SK-N-MC (cell line): ENCODE measurements at regions not wholly inside any gene's neighbourhood (a gene's known extent, or its start where the extent isn't known, plus 50 kb on each side); places are given as distances from the start of the nearest gene placed in this dataset.

ENCODE experiments used
- EZH2 ChIP-seq: fragments of 200-600 bp; sonication (generic); IDR thresholded peaks from one replicate; pipeline ENCODE4 v1.6.1; 2017; ENCODE audit warnings: antibody characterized with exemption
- FOXP2 ChIP-seq: optimal IDR thresholded peaks from 2 replicates; pipeline ENCODE3; 2011; ENCODE audit warnings: mild to moderate bottlenecking, moderate library complexity; ENCODE audit not compliant: insufficient read depth; ENCODE audit errors: extremely low read length, control extremely low read depth
- POLR2AphosphoS5 ChIP-seq: IDR thresholded peaks from 2 replicates; pipeline ENCODE4 v1.6.1; 2012; ENCODE audit warnings: mild to moderate bottlenecking, low read depth, low read length, borderline replicate concordance

DNA sequence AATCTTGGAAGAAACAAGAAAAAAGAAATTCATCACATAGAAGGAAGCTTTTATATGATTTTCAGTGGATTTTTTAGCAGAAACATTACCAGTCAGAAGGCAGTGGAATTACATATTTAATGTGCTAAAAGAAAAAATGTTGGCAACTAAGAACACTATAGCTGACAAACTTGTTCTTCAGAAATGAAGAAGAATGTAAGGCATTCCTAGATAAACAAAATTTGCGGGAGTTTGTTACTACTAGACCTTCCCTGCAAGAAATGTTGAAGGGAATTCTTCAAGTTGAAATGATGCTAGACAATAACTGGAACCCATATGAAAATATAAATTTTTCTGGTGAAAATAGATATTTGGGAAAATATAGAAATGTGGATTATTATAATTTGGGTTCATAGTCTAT lies 718.3 kb upstream of the GRAMD2B start:
- TF ChIP-seq EZH2 (no peak), POLR2AphosphoS5 (no peak), FOXP2 (no peak)
